Vagina (tissue), 2 donors: ENCODE measurements at regions not wholly inside any gene's neighbourhood (a gene's known extent, or its start where the extent isn't known, plus 50 kb on each side); places are given as distances from the start of the nearest gene placed in this dataset.

Experiments
- DNase-seq, 2 donors: peaks; one replicate each; pipeline ENCODE4 v3.0.0-alpha.2; 2017; ENCODE audit errors: extremely low spot score in 2 of 2
- H3K27ac ChIP-seq: fragments of 200-600 bp; sonication (generic); one replicate; pipeline ENCODE4 v1.5.1; 2019
- H3K27me3 ChIP-seq: fragments of 200-600 bp; sonication (generic); one replicate; pipeline ENCODE4 v1.5.1; 2019
- H3K36me3 ChIP-seq, 2 donors: fragments of 200-600 bp; sonication (generic); one replicate each; pipeline ENCODE4 v1.5.1; 2017 to 2019
- H3K4me1 ChIP-seq: fragments of 200-600 bp; sonication (generic); one replicate; pipeline ENCODE4 v1.5.1; 2019
- H3K4me3 ChIP-seq, 2 donors: fragments of 200-600 bp; sonication (generic); 1 replicate in 1 of 2; 2 replicates in 1 of 2; pipeline ENCODE4 v1.5.1; 2016 to 2019
- H3K9me3 ChIP-seq: fragments of 200-600 bp; sonication (generic); one replicate; pipeline ENCODE4 v1.5.1; 2019
- POLR2A ChIP-seq, 2 donors: fragments of 450-650 bp; IDR thresholded peaks; one replicate each; pipeline ENCODE4 v1.6.1; 2017; ENCODE audit warnings: antibody characterized with exemption in 2 of 2, mild to moderate bottlenecking in 2 of 2, moderate library complexity in 2 of 2
- POLR2AphosphoS5 ChIP-seq, 2 donors: sonication (generic); formaldehyde crosslinking; IDR thresholded peaks; one replicate each; pipeline ENCODE4 v1.9.0; 2017; ENCODE audit warnings: antibody characterized with exemption in 2 of 2, mild to moderate bottlenecking in 2 of 2, low read depth in 1 of 2; ENCODE audit not compliant: insufficient read depth in 1 of 2
- intact Hi-C: fragments of 100-400 bp; cut with DNase I; formaldehyde crosslinking; loops from one replicate; pipeline ENCODE4 v1.15.1; 2023
- TF ChIP-seq, protein P1 (sequence below), 3 experiments: fragments of 450-650 bp in 2 of 3; fragments of 200-600 bp in 1 of 3; sonication (generic) in 1 of 3; IDR thresholded peaks; one replicate each; pipeline ENCODE4 v1.5.1; 2017 to 2019; ENCODE audit warnings: antibody characterized with exemption in 3 of 3, mild to moderate bottlenecking in 2 of 3, moderate library complexity in 2 of 3

DNA sequence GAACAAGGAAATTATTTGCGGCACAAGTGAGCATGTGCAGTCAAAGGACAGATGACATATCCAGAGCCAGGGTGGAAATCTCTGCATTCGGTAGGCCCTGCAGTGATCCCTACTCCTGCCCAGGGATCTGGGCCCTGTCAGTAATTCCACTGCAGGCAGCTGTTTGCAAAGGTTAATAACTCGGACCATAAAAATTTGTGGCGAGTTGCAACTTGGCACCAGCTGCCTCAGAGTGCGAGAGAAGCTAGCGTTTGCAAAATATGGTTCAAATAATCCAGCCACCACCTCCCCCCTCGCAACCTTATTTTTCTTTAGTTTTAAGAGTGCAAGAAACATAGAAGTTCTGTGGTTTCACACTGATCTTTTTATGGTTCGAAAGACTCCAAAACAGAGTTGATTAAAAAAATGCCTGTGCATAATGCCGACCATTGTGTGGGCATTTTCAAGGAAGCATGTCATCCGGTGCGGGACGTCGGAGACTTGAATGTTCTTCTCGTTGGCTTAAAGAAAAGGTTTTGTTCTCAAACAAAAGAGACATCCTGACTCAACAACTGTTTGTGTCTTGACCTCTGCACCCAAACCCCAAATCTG, 224.5 kb downstream of the BCL11B start:
- no peak for DNase-seq
- TF ChIP-seq, protein P1, sequence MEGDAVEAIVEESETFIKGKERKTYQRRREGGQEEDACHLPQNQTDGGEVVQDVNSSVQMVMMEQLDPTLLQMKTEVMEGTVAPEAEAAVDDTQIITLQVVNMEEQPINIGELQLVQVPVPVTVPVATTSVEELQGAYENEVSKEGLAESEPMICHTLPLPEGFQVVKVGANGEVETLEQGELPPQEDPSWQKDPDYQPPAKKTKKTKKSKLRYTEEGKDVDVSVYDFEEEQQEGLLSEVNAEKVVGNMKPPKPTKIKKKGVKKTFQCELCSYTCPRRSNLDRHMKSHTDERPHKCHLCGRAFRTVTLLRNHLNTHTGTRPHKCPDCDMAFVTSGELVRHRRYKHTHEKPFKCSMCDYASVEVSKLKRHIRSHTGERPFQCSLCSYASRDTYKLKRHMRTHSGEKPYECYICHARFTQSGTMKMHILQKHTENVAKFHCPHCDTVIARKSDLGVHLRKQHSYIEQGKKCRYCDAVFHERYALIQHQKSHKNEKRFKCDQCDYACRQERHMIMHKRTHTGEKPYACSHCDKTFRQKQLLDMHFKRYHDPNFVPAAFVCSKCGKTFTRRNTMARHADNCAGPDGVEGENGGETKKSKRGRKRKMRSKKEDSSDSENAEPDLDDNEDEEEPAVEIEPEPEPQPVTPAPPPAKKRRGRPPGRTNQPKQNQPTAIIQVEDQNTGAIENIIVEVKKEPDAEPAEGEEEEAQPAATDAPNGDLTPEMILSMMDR (IDR thresholded peaks at IDR 0.05), result no peak
- TF ChIP-seq POLR2A (IDR thresholded peaks at IDR 0.05) (no peak), POLR2AphosphoS5 (IDR thresholded peaks at IDR 0.05; ENCODE audit: insufficient read depth in 1 of 2, low read depth in 1 of 2) (no peak)
- intact Hi-C loops, result no loop called here
- Histone ChIP-seq H3K36me3 (no peaks in the 10 kb centered on the region), H3K27me3 (no peaks in the 10 kb centered on the region), H3K4me3 (no peak overlapping the region), H3K27ac (no peak overlapping the region), H3K9me3 (no peaks in the 10 kb centered on the region), H3K4me1 (peaks cover 8% of the 10 kb centered on the region)

DNA sequence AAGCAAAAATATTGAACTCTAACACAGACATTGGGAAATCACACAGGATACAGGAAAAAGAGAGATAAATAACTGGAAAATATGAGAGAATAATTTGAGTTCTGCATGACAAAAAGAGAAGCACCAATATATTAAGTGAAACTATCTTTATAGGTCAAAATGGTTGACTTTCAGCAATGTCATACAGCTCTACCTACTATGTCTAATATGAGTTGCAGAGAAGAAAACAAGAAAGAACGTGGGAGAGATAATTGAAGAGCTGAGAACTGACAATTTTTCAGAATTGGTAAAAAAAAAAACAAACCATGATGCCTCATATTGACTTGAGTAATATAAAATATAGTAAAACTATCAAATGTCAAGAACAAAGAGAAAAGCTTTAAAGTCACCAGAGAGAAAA, 221.7 kb downstream of the BCL11B start:
- DNase-seq, result no peak
- intact Hi-C loops, result no loop called here

DNA sequence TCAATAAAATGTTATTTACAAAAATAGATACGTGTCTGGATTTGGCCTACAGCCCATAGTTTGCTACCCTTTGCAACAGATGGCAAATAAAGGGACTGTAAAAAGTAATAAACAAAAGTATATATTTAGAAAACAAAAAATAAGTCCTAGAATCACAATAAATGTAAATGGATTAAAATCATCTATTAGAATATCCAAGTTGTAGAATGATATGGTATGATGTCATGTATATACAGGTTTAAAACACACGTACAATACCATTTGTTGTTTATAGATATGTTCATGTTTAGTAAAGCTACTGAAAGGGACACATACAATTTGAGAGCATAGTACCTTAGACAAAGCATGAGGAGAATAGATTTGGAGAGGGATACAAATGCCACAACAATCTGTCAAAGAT, 219.5 kb downstream of the BCL11B start:
- no peaks in the 10 kb centered on the region for H3K4me1 ChIP-seq
- intact Hi-C loops, result no loop called here

More for the DNA sequence above, 221.7 kb downstream of the BCL11B start:
- no peaks in the 10 kb centered on the region for H3K36me3 ChIP-seq
- TF ChIP-seq POLR2A (IDR thresholded peaks at IDR 0.05) (no peak), POLR2AphosphoS5 (IDR thresholded peaks at IDR 0.05; ENCODE audit: insufficient read depth in 1 of 2, low read depth in 1 of 2) (no peak)
- TF ChIP-seq, protein P1 (IDR thresholded peaks at IDR 0.05), result no peak
- H3K9me3 ChIP-seq, result no peaks in the 10 kb centered on the region
- H3K4me1 ChIP-seq, result peaks cover 8% of the 10 kb centered on the region
- no peaks in the 10 kb centered on the region for H3K27me3 ChIP-seq
- no peak overlapping the region for H3K27ac ChIP-seq
- no peak overlapping the region for H3K4me3 ChIP-seq

DNA sequence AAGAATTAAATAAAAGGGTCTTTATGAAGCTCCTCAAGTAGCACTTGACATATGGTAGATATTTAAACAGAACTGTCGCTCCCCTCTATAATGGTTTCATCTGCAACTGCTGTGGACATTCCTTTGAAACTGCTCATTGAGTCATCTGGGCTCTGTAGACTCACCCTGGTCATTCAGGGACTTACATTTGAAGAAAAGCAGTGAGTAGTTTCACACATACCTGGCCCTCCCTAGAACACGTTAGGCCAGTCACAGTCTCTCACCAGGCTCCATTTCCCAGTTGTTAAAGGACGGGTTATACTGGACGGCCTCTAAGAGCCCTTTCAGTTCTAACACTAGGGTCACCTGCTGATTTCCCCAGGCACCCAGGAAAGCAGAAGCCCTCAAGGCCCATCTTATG, 217.0 kb downstream of the BCL11B start:
- H3K36me3 ChIP-seq, result no peaks in the 10 kb centered on the region
- no peak overlapping the region for H3K27ac ChIP-seq
- H3K9me3 ChIP-seq, result no peaks in the 10 kb centered on the region
- intact Hi-C loops, result no loop called here
- DNase-seq, result no peak
- no peaks in the 10 kb centered on the region for H3K27me3 ChIP-seq
- TF ChIP-seq POLR2AphosphoS5 (IDR thresholded peaks at IDR 0.05; ENCODE audit: insufficient read depth in 1 of 2, low read depth in 1 of 2), result no peak
- TF ChIP-seq POLR2A (IDR thresholded peaks at IDR 0.05), result no peak
- TF ChIP-seq, protein P1 (IDR thresholded peaks at IDR 0.05), result no peak
- H3K4me1 ChIP-seq, result peaks cover 8% of the 10 kb centered on the region
- no peak overlapping the region for H3K4me3 ChIP-seq

More for the DNA sequence above, 219.5 kb downstream of the BCL11B start:
- no peaks in the 10 kb centered on the region for H3K36me3 ChIP-seq
- no peaks in the 10 kb centered on the region for H3K27me3 ChIP-seq
- no peak overlapping the region for H3K27ac ChIP-seq
- H3K9me3 ChIP-seq, result no peaks in the 10 kb centered on the region
- H3K4me3 ChIP-seq, result no peak overlapping the region
- no peak for DNase-seq
- no peak for TF ChIP-seq POLR2A (IDR thresholded peaks at IDR 0.05)
- TF ChIP-seq, protein P1 (IDR thresholded peaks at IDR 0.05), result no peak
- no peak for TF ChIP-seq POLR2AphosphoS5 (IDR thresholded peaks at IDR 0.05; ENCODE audit: insufficient read depth in 1 of 2, low read depth in 1 of 2)

DNA sequence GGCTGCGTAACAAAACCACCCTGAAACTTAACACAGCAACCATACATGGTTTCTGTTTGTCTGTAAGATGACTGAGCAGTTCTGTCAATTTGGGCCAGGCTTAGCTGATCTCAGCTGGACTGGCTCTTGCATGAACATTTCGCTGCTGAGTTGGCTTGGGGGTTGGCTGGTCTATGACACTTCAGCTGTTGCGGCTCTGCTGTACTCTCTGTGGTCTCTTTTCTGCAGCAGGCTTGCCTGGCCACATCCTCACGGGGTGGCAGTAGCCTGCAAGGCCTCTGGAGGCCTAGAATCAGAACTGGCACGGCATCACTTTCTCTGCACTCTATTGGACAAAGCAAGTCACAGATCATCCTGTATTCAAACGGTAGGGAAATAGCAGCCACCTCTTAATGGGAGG, 216.2 kb downstream of the BCL11B start:
- Histone ChIP-seq H3K4me3 (no peak overlapping the region), H3K27me3 (no peaks in the 10 kb centered on the region), H3K36me3 (no peaks in the 10 kb centered on the region), H3K9me3 (no peaks in the 10 kb centered on the region), H3K27ac (no peak overlapping the region), H3K4me1 (peaks cover 8% of the 10 kb centered on the region)
- no peak for DNase-seq
- no peak for TF ChIP-seq POLR2A (IDR thresholded peaks at IDR 0.05)
- TF ChIP-seq, protein P1 (IDR thresholded peaks at IDR 0.05), result no peak
- TF ChIP-seq POLR2AphosphoS5 (IDR thresholded peaks at IDR 0.05; ENCODE audit: insufficient read depth in 1 of 2, low read depth in 1 of 2), result no peak
- intact Hi-C loops, result no loop called here
